DND-41 (cell line): ENCODE measurements at regions not wholly inside any gene's neighbourhood (a gene's known extent, or its start where the extent isn't known, plus 50 kb on each side); places are given as distances from the start of the nearest gene placed in this dataset.

Experiments used
- ATAC-seq: fragments of 200-7000 bp; cut with Tn5 transposase; 3 replicates; pipeline ENCODE4 v1.9.1; 2021; ENCODE audit warnings: low read depth; ENCODE audit not compliant: insufficient read depth
- DNase-seq: peaks from one replicate; pipeline ENCODE4 v3.0.0-alpha.2; 2020
- H2AFZ ChIP-seq: 2 replicates; pipeline ENCODE4 v1.6.0; 2012; ENCODE audit warnings: low read depth, low read length
- H3K27ac ChIP-seq: 2 replicates; pipeline ENCODE4 v1.5.1; 2012; ENCODE audit warnings: low read length, inconsistent platforms
- H3K27me3 ChIP-seq: fragments of 200-600 bp; sonication (generic); 2 replicates; pipeline ENCODE4 v1.6.0; 2012; ENCODE audit warnings: low read length, mild to moderate bottlenecking, inconsistent platforms; ENCODE audit not compliant: insufficient read depth, poor library complexity
- H3K36me3 ChIP-seq: 2 replicates; pipeline ENCODE4 v1.5.1; 2012; ENCODE audit warnings: low read length, inconsistent platforms; ENCODE audit not compliant: insufficient read depth
- H3K4me1 ChIP-seq: 2 replicates; pipeline ENCODE4 v1.5.1; 2012; ENCODE audit warnings: mild to moderate bottlenecking, low read length; ENCODE audit not compliant: insufficient read depth
- H3K4me2 ChIP-seq: 2 replicates; pipeline ENCODE4 v1.6.0; 2012; ENCODE audit warnings: mild to moderate bottlenecking, moderate library complexity, low read length, inconsistent platforms; ENCODE audit not compliant: insufficient read depth
- H3K4me3 ChIP-seq, 2 experiments: fragments of 200-600 bp in 1 of 2; shearing (Covaris generic) in 1 of 2; 2 replicates each; pipeline ENCODE4 v1.5.1; 2012 to 2016; ENCODE audit warnings: inconsistent platforms in 2 of 2, low read length in 2 of 2, mild to moderate bottlenecking in 2 of 2, low read depth in 1 of 2, moderate library complexity in 1 of 2
- H3K79me2 ChIP-seq: 2 replicates; pipeline ENCODE4 v1.6.0; 2012; ENCODE audit warnings: low read length, inconsistent platforms; ENCODE audit not compliant: insufficient read depth
- H3K9ac ChIP-seq: 2 replicates; pipeline ENCODE4 v1.6.0; 2012; ENCODE audit warnings: low read depth, mild to moderate bottlenecking, inconsistent platforms, low read length, moderate library complexity
- H3K9me3 ChIP-seq: 2 replicates; pipeline ENCODE4 v1.5.1; 2012; ENCODE audit warnings: low read length, moderate library complexity, mild to moderate bottlenecking, inconsistent platforms; ENCODE audit not compliant: insufficient read depth, severe bottlenecking
- H4K20me1 ChIP-seq: 2 replicates; pipeline ENCODE4 v1.6.0; 2012; ENCODE audit warnings: low read length; ENCODE audit not compliant: insufficient read depth
- EZH2 ChIP-seq: IDR thresholded peaks from 3 replicates; pipeline ENCODE4 v1.6.1; 2012; ENCODE audit warnings: borderline replicate concordance, low read depth, mild to moderate bottlenecking, moderate library complexity, low read length, inconsistent platforms; ENCODE audit not compliant: severe bottlenecking
- TF ChIP-seq, protein P1 (sequence below): IDR thresholded peaks from 2 replicates; pipeline ENCODE4 v1.5.1; 2012; ENCODE audit warnings: borderline replicate concordance, low read length, moderate library complexity, mild to moderate bottlenecking; ENCODE audit not compliant: poor library complexity, severe bottlenecking; ENCODE audit errors: extremely low read depth

DNA sequence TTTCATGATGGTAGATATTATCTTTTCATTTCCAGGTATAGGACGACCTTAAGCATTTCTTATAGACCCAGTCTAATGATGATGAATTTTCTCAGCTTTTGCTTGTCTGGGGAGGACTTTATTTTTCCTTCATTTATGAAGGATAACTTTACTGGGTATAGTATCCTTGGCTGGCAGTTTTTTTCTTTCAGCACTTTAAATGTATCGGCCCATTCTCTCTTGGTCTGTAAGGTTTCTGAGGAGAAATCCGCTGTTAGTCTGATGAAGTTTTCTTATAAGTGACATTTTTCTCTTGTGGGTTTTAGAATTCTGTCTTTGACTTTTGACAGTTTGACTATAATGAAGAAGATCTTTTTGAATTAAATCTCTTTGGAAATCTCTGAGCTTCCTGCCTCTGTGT is 144.7 kb upstream of the SLC22A23 start:
- Histone ChIP-seq H3K4me2 (no peak overlapping the region), H2AFZ (no peak overlapping the region), H3K4me3 (no peak overlapping the region), H3K9ac (no peak overlapping the region), H4K20me1 (no peaks in the 10 kb centered on the region), H3K27ac (no peak overlapping the region), H3K9me3 (peaks cover 8% of the 10 kb centered on the region), H3K27me3 (no peaks in the 10 kb centered on the region), H3K4me1 (peaks cover 7% of the 10 kb centered on the region; the same call in 1 of the 2 replicates), H3K79me2 (no peaks in the 10 kb centered on the region), H3K36me3 (no peaks in the 10 kb centered on the region)
- DNase-seq = no peak
- no peak for ATAC-seq
- TF ChIP-seq, protein P1, sequence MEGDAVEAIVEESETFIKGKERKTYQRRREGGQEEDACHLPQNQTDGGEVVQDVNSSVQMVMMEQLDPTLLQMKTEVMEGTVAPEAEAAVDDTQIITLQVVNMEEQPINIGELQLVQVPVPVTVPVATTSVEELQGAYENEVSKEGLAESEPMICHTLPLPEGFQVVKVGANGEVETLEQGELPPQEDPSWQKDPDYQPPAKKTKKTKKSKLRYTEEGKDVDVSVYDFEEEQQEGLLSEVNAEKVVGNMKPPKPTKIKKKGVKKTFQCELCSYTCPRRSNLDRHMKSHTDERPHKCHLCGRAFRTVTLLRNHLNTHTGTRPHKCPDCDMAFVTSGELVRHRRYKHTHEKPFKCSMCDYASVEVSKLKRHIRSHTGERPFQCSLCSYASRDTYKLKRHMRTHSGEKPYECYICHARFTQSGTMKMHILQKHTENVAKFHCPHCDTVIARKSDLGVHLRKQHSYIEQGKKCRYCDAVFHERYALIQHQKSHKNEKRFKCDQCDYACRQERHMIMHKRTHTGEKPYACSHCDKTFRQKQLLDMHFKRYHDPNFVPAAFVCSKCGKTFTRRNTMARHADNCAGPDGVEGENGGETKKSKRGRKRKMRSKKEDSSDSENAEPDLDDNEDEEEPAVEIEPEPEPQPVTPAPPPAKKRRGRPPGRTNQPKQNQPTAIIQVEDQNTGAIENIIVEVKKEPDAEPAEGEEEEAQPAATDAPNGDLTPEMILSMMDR = no peak
- no peak for TF ChIP-seq EZH2

DNA sequence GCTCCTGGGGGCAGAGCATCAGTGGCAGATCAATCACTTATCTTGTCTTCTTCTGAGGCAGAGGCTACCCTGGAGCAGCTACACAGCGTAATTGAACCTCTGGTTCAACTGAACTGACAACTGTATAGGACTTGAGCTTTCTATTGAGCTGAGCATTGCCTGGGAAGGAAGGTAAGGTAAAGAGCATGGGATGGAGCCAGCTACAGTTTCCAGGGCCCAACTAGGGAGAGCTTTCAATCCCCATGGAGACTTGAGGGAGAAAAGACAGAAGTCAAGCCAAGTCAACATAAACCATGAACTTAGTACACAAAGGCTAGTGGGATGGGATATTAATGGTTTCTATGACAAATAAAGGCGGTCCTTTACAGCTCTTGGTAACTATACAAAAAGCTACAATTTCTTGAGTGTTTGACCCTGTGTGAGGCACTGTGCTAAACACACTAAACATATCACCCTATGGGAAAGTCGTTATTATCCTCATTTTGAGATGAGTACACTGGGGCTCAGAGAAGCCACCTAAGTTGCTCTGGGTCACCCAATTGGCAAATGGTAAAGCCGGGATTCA is 140.7 kb upstream of the SLC22A23 start:
- Histone ChIP-seq H3K9ac (no peak overlapping the region), H3K27me3 (peaks cover 4% of the 10 kb centered on the region), H3K4me1 (no peaks in the 10 kb centered on the region), H3K4me3 (no peak overlapping the region), H3K27ac (no peak overlapping the region), H3K79me2 (no peaks in the 10 kb centered on the region), H3K4me2 (no peak overlapping the region), H2AFZ (no peak overlapping the region), H3K9me3 (peaks cover 8% of the 10 kb centered on the region), H4K20me1 (no peaks in the 10 kb centered on the region), H3K36me3 (no peaks in the 10 kb centered on the region)
- ATAC-seq (no peak), DNase-seq (no peak)
- TF ChIP-seq, protein P1 = no peak
- no peak for TF ChIP-seq EZH2

DNA sequence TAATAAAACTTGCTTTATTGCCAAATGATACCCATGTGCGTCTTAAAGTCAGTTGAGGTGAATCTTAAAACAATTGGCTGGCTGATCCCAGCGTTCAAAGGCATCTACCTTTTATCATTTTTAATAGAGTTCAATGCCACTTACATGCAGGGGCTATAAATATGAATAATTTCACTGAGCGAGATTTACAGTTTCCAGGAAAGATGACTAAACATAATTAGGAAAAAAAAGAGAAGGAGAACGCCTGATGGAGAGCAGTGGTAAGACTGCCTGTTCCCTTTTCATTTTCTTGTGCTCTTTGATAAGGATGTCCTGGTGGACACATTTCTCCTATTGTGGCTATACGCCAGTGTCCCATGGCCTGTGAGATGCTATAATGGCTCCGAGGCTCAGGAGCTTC is 139.9 kb upstream of the SLC22A23 start:
- Histone ChIP-seq H3K27ac (no peak overlapping the region), H3K27me3 (peaks cover 4% of the 10 kb centered on the region), H4K20me1 (no peaks in the 10 kb centered on the region), H3K4me3 (no peak overlapping the region), H3K4me1 (no peaks in the 10 kb centered on the region), H3K79me2 (no peaks in the 10 kb centered on the region), H3K4me2 (no peak overlapping the region), H3K36me3 (no peaks in the 10 kb centered on the region), H3K9me3 (peaks cover under 1% of the 10 kb centered on the region), H3K9ac (no peak overlapping the region), H2AFZ (no peak overlapping the region)
- TF ChIP-seq, protein P1 = no peak
- TF ChIP-seq EZH2 = no peak
- ATAC-seq (no peak), DNase-seq (no peak)
